Testis (tissue), 2 donors: ENCODE measurements at regions not wholly inside any gene's neighbourhood (a gene's known extent, or its start where the extent isn't known, plus 50 kb on each side); places are given as distances from the start of the nearest gene placed in this dataset.

Experiments
- DNase-seq: peaks from one replicate; pipeline ENCODE4 v3.0.0-alpha.2; 2019
- H3K27ac ChIP-seq, 2 donors: fragments of 200-600 bp; sonication (generic); one replicate each; pipeline ENCODE4 v1.5.1; 2019
- H3K27me3 ChIP-seq: fragments of 200-600 bp; sonication (generic); one replicate; pipeline ENCODE4 v1.5.1; 2019
- H3K36me3 ChIP-seq: fragments of 200-600 bp; sonication (generic); one replicate; pipeline ENCODE4 v1.5.1; 2017; ENCODE audit warnings: low read depth; ENCODE audit errors: missing control alignments
- H3K4me1 ChIP-seq: fragments of 200-600 bp; sonication (generic); one replicate; pipeline ENCODE4 v1.5.1; 2019
- H3K4me3 ChIP-seq, 2 donors: fragments of 200-600 bp; sonication (generic); one replicate each; pipeline ENCODE4 v1.5.1; 2017 to 2019
- H3K9me3 ChIP-seq: fragments of 200-600 bp; sonication (generic); one replicate; pipeline ENCODE4 v1.5.1; 2017
- POLR2A ChIP-seq: fragments of 450-650 bp; IDR thresholded peaks from one replicate; pipeline ENCODE4 v1.6.1; 2017; ENCODE audit warnings: antibody characterized with exemption, mild to moderate bottlenecking, moderate library complexity
- WGBS, 2 donors: methylation state at CpG; one replicate each; pipeline ENCODE4 v1.1.5; 2018; 5-methylcytosine and 5-hydroxymethylcytosine counted together
- intact Hi-C: fragments of 100-400 bp; cut with DNase I; formaldehyde crosslinking; loops from one replicate; pipeline ENCODE4 v1.15.1; 2023; ENCODE audit warnings: low total_unique reads
- TF ChIP-seq, protein P1 (sequence below), 3 experiments: fragments of 450-650 bp in 2 of 3; fragments of 200-600 bp in 1 of 3; sonication (generic) in 1 of 3; IDR thresholded peaks; one replicate each; pipeline ENCODE4 v1.5.1; 2016 to 2019; ENCODE audit warnings: antibody characterized with exemption in 3 of 3, mild to moderate bottlenecking in 2 of 3, moderate library complexity in 1 of 3

DNA sequence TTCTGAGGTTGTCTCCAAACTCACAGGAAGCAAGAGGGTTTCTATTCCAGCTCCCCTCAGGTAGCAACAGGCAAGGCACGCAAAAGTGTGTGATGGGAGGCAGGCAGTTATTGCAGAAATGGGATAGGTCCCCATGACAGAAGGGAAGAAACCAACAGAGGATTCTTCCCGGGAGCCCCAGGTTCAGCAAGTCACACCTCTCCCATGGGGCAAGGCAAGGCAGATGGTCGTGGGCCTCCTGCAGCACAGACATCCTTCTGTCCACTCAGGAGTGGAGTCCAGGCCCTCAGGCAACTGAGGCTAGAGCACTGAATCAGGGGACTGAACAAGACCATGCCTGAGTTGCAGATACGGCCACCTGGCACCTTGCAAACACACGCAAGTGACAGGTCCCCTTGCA, 424.9 kb upstream of the IRX4 start:
- no peak overlapping the region for H3K27ac ChIP-seq
- 92 to 94% methylated on average over 3 to 5 of the region's 5 CpGs for WGBS, 2 donors
- H3K4me3 ChIP-seq, result no peak overlapping the region
- peaks cover 4% of the 10 kb centered on the region for H3K4me1 ChIP-seq
- TF ChIP-seq, protein P1, sequence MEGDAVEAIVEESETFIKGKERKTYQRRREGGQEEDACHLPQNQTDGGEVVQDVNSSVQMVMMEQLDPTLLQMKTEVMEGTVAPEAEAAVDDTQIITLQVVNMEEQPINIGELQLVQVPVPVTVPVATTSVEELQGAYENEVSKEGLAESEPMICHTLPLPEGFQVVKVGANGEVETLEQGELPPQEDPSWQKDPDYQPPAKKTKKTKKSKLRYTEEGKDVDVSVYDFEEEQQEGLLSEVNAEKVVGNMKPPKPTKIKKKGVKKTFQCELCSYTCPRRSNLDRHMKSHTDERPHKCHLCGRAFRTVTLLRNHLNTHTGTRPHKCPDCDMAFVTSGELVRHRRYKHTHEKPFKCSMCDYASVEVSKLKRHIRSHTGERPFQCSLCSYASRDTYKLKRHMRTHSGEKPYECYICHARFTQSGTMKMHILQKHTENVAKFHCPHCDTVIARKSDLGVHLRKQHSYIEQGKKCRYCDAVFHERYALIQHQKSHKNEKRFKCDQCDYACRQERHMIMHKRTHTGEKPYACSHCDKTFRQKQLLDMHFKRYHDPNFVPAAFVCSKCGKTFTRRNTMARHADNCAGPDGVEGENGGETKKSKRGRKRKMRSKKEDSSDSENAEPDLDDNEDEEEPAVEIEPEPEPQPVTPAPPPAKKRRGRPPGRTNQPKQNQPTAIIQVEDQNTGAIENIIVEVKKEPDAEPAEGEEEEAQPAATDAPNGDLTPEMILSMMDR (IDR thresholded peaks at IDR 0.05), result no peak
- TF ChIP-seq POLR2A, result no peak
- peak; percentile 3 for DNase-seq
- H3K9me3 ChIP-seq, result no peaks in the 10 kb centered on the region
- intact Hi-C loops, result no loop called here
- no peaks in the 10 kb centered on the region for H3K27me3 ChIP-seq
- H3K36me3 ChIP-seq, result no peaks in the 10 kb centered on the region

DNA sequence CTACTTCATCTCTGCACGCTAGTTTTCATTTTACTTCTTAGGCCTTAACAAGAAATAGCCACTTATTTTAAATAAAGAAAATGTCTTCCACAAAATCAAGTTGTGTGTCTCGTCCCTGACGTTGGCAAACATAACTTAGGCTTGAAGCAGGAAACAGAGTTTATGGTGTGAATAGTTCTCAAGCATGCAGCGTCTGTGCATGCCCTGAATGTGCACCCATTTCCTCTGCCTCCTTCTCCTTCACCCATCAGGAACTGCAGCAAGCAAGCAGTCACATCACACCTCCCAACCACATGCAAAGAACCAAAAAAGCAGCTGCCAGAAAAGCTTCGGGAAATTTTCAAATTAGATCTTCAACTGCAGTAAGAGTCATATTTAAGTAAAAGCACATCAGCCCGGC, 424.0 kb upstream of the IRX4 start:
- Histone ChIP-seq H3K36me3 (no peaks in the 10 kb centered on the region), H3K9me3 (no peaks in the 10 kb centered on the region), H3K4me3 (no peak overlapping the region), H3K4me1 (peaks cover 4% of the 10 kb centered on the region), H3K27ac (no peak overlapping the region), H3K27me3 (no peaks in the 10 kb centered on the region)
- TF ChIP-seq, protein P1 (IDR thresholded peaks at IDR 0.05), result no peak
- no peak for DNase-seq
- intact Hi-C loops, result no loop called here
- WGBS, 2 donors, result 87 to 92% methylated on average over 6 of the region's 6 CpGs

DNA sequence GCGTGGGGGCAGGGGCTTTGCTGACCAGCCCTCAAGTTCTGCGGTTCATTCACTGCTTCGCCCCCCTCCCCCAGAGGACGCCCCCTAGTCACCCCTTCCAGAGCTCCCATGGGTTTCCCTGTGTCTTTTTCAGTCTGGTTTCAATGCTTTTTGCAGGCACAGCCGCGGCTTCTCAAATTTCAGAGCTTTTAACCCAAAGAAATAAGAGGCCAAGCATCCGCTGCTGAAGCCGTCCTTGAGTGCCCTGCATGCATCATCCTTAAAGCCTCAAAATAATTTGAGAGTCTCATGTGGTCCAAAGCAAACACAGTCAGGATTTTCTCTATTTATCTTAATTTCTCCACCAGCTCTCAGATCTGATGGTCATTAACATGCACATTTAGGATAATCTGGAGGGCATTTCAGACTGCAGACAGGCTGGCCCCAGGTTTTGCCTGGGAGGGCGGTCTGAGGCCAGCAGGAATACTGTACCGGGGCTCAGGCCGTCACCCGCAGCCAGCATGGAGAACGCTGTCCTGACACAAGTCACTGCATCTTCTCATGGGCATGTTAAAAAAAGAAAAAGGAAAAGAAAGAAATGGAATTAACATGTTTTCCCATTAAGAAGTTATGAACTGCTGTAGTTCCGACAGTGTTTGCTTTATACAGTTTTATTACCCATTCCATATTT, 420.8 kb upstream of the IRX4 start:
- Histone ChIP-seq H3K27me3 (no peaks in the 10 kb centered on the region), H3K4me1 (no peaks in the 10 kb centered on the region), H3K36me3 (no peaks in the 10 kb centered on the region), H3K27ac (no peak overlapping the region), H3K9me3 (no peaks in the 10 kb centered on the region), H3K4me3 (no peak overlapping the region)
- 36 to 51% methylated on average over 14 of the region's 14 CpGs for WGBS, 2 donors
- intact Hi-C loops, result no loop called here
- no peak for DNase-seq
- TF ChIP-seq, protein P1 (IDR thresholded peaks at IDR 0.05), result no peak
- TF ChIP-seq POLR2A, result no peak

DNA sequence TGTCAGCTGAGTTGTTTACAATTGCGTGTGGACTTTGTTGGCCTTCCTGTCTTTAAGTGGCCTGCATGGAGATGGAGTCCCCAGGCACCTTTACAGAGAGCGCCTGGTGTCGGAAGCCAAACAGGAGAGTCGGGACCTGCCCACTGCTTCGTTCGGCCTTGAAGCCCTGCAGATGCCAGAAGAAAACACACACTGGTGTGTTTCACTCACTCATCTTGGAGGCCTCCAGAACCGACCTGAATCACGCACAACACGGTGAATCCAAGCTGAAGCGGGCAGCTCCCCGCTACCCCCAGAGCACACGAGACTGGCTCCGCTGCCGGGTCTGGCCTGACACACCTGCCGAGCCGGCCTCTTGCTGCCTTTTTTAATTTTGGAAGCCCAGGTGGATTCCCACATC, 419.4 kb upstream of the IRX4 start:
- H3K4me3 ChIP-seq, result no peak overlapping the region
- DNase-seq, result peak; percentile 4
- no peaks in the 10 kb centered on the region for H3K27me3 ChIP-seq
- TF ChIP-seq POLR2A, result no peak
- TF ChIP-seq, protein P1 (IDR thresholded peaks at IDR 0.05), result no peak
- no peak overlapping the region for H3K27ac ChIP-seq
- WGBS, 2 donors, result 79 to 87% methylated on average over 15 to 16 of the region's 16 CpGs
- H3K9me3 ChIP-seq, result no peaks in the 10 kb centered on the region
- H3K4me1 ChIP-seq, result no peaks in the 10 kb centered on the region
- no peaks in the 10 kb centered on the region for H3K36me3 ChIP-seq
- intact Hi-C loops, result no loop called here
